BLaER1 treated with 17β-estradiol and CSF1 and Interleukin-3, amounts not matched to agents 10 nM and 100 nM (cell line): ENCODE measurements at regions not wholly inside any gene's neighbourhood (a gene's known extent, or its start where the extent isn't known, plus 50 kb on each side); places are given as distances from the start of the nearest gene placed in this dataset.

ENCODE experiments used
- H3K27ac ChIP-seq, 11 experiments: shearing (Covaris generic); formaldehyde crosslinking; 2 replicates each; pipeline ENCODE4 v1.8.1; 2022
- H3K27me3 ChIP-seq, 11 experiments: shearing (Covaris generic); formaldehyde crosslinking; 2 replicates each; pipeline ENCODE4 v1.8.1; 2022
- H3K36me3 ChIP-seq, 11 experiments: shearing (Covaris generic); formaldehyde crosslinking; 2 replicates each; pipeline ENCODE4 v1.8.1; 2022
- H3K4me1 ChIP-seq, 10 experiments: shearing (Covaris generic); formaldehyde crosslinking; 2 replicates each; pipeline ENCODE4 v1.8.1; 2022
- H3K4me2 ChIP-seq, 11 experiments: shearing (Covaris generic); formaldehyde crosslinking; 2 replicates each; pipeline ENCODE4 v1.8.1; 2022
- H3K4me3 ChIP-seq, 10 experiments: shearing (Covaris generic); formaldehyde crosslinking; 2 replicates each; pipeline ENCODE4 v1.8.1; 2022
- H3K9ac ChIP-seq, 11 experiments: shearing (Covaris generic); formaldehyde crosslinking; 2 replicates each; pipeline ENCODE4 v1.8.1; 2022
- H3K9me3 ChIP-seq, 11 experiments: shearing (Covaris generic); formaldehyde crosslinking; replicated peaks in 1 of 11; 2 replicates each; pipeline ENCODE4 v1.8.1; 2022
- H4K20me1 ChIP-seq, 11 experiments: shearing (Covaris generic); formaldehyde crosslinking; 2 replicates each; pipeline ENCODE4 v1.8.1; 2022
- Cebpa-rat ChIP-seq, 11 experiments: shearing (Covaris generic); IDR thresholded peaks; 2 replicates each; pipeline ENCODE4 v1.8.1; 2022

DNA sequence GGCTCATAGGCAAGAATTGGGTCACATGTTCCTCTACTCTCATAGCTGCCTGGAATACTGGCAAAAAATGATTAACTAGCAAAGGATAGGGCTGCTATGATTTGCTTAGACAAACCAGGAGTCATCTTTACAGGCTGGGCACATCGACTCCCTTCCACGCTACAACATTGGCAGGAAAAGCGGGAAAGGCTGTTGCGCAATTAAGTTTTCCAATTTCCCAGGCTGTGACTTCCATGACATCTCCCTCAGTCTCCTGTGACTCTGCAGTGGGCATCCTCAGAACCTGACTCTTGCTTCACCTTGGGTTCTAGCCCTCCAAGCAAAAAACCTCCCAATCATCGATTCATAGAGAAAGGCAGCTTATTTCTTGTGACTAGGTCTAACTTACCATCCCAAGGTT lies 184.5 kb upstream of the E2F7 start:
- no peaks in the 10 kb centered on the region for H3K36me3 ChIP-seq
- H4K20me1 ChIP-seq: no peaks in the 10 kb centered on the region
- H3K27me3 ChIP-seq: no peaks in the 10 kb centered on the region
- peak in 8 of 11 experiments; percentile 21 to 89 (median 58); a peak in 12 of 22 replicates for TF ChIP-seq Cebpa-rat (IDR thresholded peaks at IDR 0.05)
- no peaks in the 10 kb centered on the region for H3K9me3 ChIP-seq
- no peak overlapping the region for H3K27ac ChIP-seq
- no peak overlapping the region for H3K4me3 ChIP-seq
- H3K9ac ChIP-seq: no peak overlapping the region
- no peaks in the 10 kb centered on the region for H3K4me1 ChIP-seq
- no peak overlapping the region for H3K4me2 ChIP-seq

DNA sequence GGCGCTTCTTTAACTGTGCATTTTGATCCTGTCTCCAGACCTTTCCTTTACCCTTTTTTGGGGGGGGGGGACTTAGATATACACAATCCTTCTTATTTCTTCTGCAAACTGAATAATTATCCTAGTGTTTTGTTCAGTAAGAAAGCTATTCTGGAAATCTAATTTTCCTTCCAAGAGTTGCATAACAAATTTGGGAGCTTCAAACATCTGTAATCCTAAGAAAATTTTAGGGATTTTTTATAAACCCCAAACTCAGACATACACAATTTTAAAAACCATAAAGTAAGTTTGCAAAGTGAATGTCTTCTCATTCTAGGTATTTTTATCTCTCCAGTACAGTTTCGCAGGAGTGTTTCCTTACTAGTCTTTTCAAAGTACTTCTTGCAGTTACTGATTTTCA lies 182.7 kb upstream of the E2F7 start:
- H4K20me1 ChIP-seq: no peaks in the 10 kb centered on the region
- no peak overlapping the region for H3K27ac ChIP-seq
- no peaks in the 10 kb centered on the region for H3K4me1 ChIP-seq
- no peak overlapping the region for H3K4me3 ChIP-seq
- no peak overlapping the region for H3K9ac ChIP-seq
- H3K27me3 ChIP-seq: no peaks in the 10 kb centered on the region
- H3K9me3 ChIP-seq: no peaks in the 10 kb centered on the region
- TF ChIP-seq Cebpa-rat (IDR thresholded peaks at IDR 0.05): no peak
- H3K36me3 ChIP-seq: no peaks in the 10 kb centered on the region
- no peak overlapping the region for H3K4me2 ChIP-seq

DNA sequence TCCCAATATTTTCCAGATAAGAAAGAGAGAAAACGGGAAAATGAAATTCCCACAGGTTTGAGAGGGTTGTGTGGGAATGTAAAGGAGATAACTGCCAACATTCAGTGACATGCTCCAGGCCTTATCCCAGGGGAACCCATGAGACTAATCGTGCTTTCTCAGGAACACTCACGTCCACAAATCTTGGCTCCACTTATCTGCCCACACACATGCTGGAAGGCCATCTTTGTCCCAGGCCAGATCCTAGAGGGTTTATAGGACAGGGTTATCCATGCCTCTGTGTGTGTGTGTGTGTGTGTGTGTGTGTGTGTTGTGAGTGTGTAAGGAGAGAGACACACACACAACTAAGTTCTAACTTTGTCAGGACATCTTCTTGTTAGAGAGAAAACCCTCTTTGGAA lies 182.2 kb upstream of the E2F7 start:
- Histone ChIP-seq H3K4me3 (no peak overlapping the region), H3K36me3 (no peaks in the 10 kb centered on the region), H3K27ac (no peak overlapping the region), H3K4me2 (no peak overlapping the region), H3K9me3 (no peaks in the 10 kb centered on the region), H4K20me1 (no peaks in the 10 kb centered on the region), H3K4me1 (no peaks in the 10 kb centered on the region), H3K27me3 (no peaks in the 10 kb centered on the region), H3K9ac (no peak overlapping the region)
- no peak for TF ChIP-seq Cebpa-rat (IDR thresholded peaks at IDR 0.05)

DNA sequence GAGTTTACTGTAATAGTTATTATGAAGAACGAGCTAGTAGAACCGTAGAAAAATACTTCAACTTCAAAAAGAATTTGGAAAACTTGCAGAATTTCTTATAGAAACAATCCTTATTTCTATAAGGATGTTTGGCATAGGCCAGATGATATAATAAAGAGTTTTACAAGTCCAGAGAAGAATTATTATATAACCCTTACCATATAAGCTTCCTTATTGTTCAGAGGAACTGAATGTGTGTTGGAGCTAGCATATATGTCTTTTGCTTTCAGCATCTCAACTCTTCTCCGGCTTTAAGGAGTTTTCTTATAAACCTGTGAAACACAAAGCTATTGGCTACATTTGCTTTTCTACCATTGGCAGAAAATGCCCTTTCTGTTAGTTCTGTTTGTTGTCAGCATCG lies 178.0 kb upstream of the E2F7 start:
- Histone ChIP-seq H3K27me3 (no peaks in the 10 kb centered on the region), H3K27ac (no peak overlapping the region), H3K9me3 (no peaks in the 10 kb centered on the region), H3K36me3 (no peaks in the 10 kb centered on the region), H4K20me1 (no peaks in the 10 kb centered on the region), H3K4me3 (no peak overlapping the region), H3K4me2 (no peak overlapping the region), H3K4me1 (no peaks in the 10 kb centered on the region), H3K9ac (no peak overlapping the region)
- no peak for TF ChIP-seq Cebpa-rat (IDR thresholded peaks at IDR 0.05)

DNA sequence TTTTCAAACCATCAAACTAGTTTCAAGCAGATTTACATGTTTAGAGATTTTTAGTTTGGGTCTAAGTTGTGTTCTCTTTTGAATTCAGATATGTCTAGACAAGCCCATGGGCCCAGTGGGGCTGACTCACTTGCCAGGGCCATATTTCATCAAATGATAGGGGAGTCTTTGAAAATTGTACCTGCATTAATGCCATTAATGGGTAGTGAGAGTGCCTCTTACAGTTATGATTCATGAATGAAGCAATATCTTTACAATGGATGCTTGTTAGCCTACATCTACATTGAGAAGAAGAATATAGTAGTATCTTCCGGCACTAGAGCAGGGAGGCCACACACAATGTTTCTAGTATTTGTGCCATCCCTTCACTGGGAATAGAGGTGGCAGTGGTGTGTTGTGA lies 174.2 kb upstream of the E2F7 start:
- Histone ChIP-seq H3K36me3 (no peaks in the 10 kb centered on the region), H3K4me3 (no peak overlapping the region), H4K20me1 (no peaks in the 10 kb centered on the region), H3K27ac (no peak overlapping the region), H3K9ac (no peak overlapping the region), H3K4me2 (no peak overlapping the region), H3K4me1 (no peaks in the 10 kb centered on the region), H3K27me3 (no peaks in the 10 kb centered on the region), H3K9me3 (no peaks in the 10 kb centered on the region)
- TF ChIP-seq Cebpa-rat (IDR thresholded peaks at IDR 0.05): no peak

DNA sequence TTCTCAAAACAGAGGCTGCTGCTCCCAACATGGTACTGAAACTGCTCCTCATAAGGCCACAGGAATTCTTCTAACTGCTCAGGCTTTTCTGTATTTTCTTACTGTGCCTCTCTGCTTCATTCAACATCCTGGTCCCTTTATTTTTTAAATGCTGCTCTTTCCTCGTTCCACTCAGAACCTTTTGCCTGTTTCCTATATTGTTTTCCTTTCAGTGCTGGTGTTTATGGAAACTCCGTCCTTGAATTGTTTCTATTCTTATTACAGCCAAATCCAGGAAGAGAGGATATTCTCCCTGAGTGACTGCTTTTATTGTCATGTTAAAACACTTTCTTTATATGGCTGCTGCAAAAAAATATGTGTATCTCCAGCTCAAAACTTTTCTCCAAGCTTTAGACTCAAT lies 173.0 kb upstream of the E2F7 start:
- TF ChIP-seq Cebpa-rat (IDR thresholded peaks at IDR 0.05): no peak
- H3K4me2 ChIP-seq: no peak overlapping the region
- H3K27ac ChIP-seq: no peak overlapping the region
- no peaks in the 10 kb centered on the region for H3K4me1 ChIP-seq
- H3K9me3 ChIP-seq: no peaks in the 10 kb centered on the region
- no peak overlapping the region for H3K4me3 ChIP-seq
- H3K27me3 ChIP-seq: no peaks in the 10 kb centered on the region
- H4K20me1 ChIP-seq: no peaks in the 10 kb centered on the region
- no peak overlapping the region for H3K9ac ChIP-seq
- H3K36me3 ChIP-seq: no peaks in the 10 kb centered on the region

DNA sequence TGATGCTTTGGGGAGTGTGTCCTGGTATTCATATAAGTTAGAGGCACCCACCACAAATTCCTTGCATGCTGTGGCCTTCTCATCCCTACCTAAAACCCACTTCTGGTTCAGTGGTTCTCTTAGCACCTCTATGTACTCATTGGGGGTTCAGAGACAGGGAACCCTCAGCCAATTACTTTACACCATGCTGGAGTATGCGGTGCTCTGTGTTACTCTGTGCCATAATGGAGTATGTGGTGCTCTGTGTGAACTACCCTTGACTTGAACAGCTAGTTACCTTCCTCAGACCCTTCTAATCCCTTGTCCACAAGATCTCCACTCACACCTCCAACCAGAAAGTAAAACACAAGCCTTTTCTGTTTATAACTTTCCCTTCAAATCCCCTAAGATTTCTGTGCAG lies 172.5 kb upstream of the E2F7 start:
- H3K9me3 ChIP-seq: no peaks in the 10 kb centered on the region
- no peaks in the 10 kb centered on the region for H4K20me1 ChIP-seq
- H3K27me3 ChIP-seq: no peaks in the 10 kb centered on the region
- no peak overlapping the region for H3K27ac ChIP-seq
- H3K4me2 ChIP-seq: no peak overlapping the region
- H3K36me3 ChIP-seq: no peaks in the 10 kb centered on the region
- H3K9ac ChIP-seq: no peak overlapping the region
- no peaks in the 10 kb centered on the region for H3K4me1 ChIP-seq
- no peak overlapping the region for H3K4me3 ChIP-seq
- TF ChIP-seq Cebpa-rat (IDR thresholded peaks at IDR 0.05): no peak

DNA sequence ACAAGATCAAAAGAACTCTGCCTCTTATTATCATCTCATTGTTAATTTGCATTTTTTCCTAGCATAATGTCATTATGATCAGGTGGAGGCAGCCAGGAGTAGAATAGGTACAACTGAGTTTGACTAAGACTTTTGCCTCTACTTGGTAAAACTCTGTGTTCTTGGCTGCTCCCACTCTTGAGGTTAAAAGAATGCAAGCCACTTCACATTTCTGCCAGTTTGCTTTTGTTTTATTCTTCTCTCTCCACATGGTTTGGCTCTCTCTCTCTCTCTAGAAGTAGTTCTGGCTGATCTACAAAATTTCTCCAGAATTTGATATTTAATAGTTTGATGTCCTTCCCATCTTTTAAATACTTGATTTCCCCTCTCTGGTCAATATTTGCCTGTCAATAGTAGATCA lies 170.7 kb upstream of the E2F7 start:
- no peaks in the 10 kb centered on the region for H3K9me3 ChIP-seq
- H3K4me3 ChIP-seq: no peak overlapping the region
- H3K27ac ChIP-seq: no peak overlapping the region
- H4K20me1 ChIP-seq: no peaks in the 10 kb centered on the region
- peaks cover 0 to 14% (median 0%) of the 10 kb centered on the region in 10 experiments; a peak in 4 of 20 replicates for H3K4me1 ChIP-seq
- H3K9ac ChIP-seq: no peak overlapping the region
- no peak overlapping the region for H3K4me2 ChIP-seq
- no peak for TF ChIP-seq Cebpa-rat (IDR thresholded peaks at IDR 0.05)
- H3K27me3 ChIP-seq: no peaks in the 10 kb centered on the region
- no peaks in the 10 kb centered on the region for H3K36me3 ChIP-seq

DNA sequence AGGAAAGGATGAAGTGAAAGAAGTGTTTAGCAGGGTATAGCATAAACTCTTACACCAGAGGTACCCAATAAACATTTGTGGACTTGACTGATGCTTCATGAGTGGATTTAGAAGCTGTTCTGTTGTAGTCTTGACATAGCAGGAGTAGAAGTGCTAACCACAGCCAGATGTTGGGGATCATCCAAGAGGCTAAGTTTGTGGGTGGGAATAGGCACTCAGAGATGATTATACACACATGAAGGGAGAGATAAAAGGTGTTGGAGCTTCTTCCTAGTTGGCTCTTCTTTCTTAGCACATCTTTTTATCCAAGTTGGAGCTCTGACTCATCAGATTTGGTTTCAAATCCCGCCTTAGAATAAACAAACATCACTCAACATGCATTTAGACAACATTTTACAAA lies 166.7 kb upstream of the E2F7 start:
- no peak overlapping the region for H3K9ac ChIP-seq
- 0 out of 22 replicates have a peak overlapping the region, but pooled peaks of 1 of the 11 experiments have one; percentile 8 for H3K27ac ChIP-seq
- H4K20me1 ChIP-seq: no peaks in the 10 kb centered on the region
- no peak overlapping the region for H3K4me3 ChIP-seq
- peak overlapping the region in 3 of 11 experiments; percentile 4 to 46 (median 35); a peak in 3 of 22 replicates for H3K4me2 ChIP-seq
- no peaks in the 10 kb centered on the region for H3K36me3 ChIP-seq
- H3K9me3 ChIP-seq: no peaks in the 10 kb centered on the region
- H3K4me1 ChIP-seq: peaks cover 0 to 17% (median 0%) of the 10 kb centered on the region in 10 experiments; a peak in 4 of 20 replicates
- TF ChIP-seq Cebpa-rat (IDR thresholded peaks at IDR 0.05): no peak
- no peaks in the 10 kb centered on the region for H3K27me3 ChIP-seq

DNA sequence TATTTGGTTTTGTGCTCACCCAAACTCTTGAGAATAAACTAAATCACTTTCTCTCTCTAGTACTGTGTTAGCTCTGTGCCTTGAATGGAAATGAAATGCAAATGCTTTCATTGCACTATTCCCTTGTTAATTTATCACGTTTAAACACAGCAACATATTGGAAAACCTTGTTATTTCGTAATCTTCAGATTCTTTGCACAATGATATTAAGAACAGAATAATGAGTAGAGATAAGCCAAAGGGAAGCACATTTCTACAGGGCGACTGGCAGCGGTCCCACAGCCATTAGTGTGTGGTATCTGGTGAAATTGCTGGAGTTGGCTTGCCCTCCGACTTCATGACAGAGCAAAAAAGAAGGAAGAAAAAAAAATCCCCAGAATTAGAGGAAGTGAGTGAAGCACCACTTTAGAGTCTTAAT lies 166.1 kb upstream of the E2F7 start:
- H3K4me3 ChIP-seq: no peak overlapping the region
- no peak overlapping the region for H3K27ac ChIP-seq

More for the DNA sequence above, 166.1 kb upstream of the E2F7 start:
- H3K9me3 ChIP-seq: no peaks in the 10 kb centered on the region
- TF ChIP-seq Cebpa-rat (IDR thresholded peaks at IDR 0.05): 0 out of 22 replicates have a peak, but pooled peaks of 2 of the 11 experiments have one; percentile 21 to 23
- no peaks in the 10 kb centered on the region for H4K20me1 ChIP-seq
- no peaks in the 10 kb centered on the region for H3K36me3 ChIP-seq
- no peaks in the 10 kb centered on the region for H3K27me3 ChIP-seq
- peaks cover 0 to 17% (median 0%) of the 10 kb centered on the region in 10 experiments; a peak in 4 of 20 replicates for H3K4me1 ChIP-seq
- H3K4me2 ChIP-seq: peak overlapping the region in 3 of 11 experiments; percentile 4 to 46 (median 35); a peak in 3 of 22 replicates
- no peak overlapping the region for H3K9ac ChIP-seq
